ENCODE measurements at regions not wholly inside any gene's neighbourhood (a gene's known extent, or its start where the extent isn't known, plus 50 kb on each side); places are given as distances from the start of the nearest gene placed in this dataset.

DNA sequence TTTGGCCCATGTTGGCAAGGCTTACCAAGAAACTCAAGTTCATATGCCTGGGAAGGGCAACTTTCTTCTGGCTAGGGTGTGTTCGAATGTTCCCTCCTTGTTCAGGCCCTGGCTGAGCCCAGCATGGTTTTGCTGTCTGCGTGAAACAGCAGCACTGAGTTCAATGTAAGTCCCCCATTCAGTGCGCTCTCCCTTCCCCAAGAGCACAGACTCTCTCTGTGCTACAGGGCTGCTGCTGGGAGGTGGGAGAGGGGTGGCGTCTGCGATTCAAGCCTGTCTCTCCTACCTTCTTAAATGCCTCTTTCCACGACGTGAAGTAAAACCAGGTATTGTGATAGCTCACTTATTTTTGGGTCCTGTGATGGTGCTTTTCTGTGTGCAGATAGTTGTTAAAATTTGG is 289.3 kb upstream of the GOLIM4 start:
- no peak for DNase-seq (ENCODE audit: low spot score)

DNA sequence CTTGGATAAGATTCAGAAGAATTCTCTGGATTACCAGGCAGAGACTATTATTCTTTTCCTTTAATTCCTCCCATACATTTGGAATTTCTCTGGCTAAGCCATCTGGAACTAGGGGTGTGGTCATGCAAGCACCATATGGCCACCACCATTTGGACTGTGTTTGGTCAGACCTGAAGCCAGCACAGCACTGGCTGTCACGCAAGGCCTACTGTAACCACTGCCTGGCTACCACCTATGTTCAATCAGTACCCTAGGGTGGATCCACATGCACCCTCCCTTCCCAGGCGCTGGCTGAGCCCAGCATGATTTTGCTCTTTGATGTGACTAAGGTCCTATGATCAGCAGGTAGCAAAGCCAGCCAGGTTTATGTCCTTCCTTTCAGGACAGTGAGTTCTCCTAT is 287.8 kb upstream of the GOLIM4 start:
- DNase-seq (ENCODE audit: low spot score): no peak

DNA sequence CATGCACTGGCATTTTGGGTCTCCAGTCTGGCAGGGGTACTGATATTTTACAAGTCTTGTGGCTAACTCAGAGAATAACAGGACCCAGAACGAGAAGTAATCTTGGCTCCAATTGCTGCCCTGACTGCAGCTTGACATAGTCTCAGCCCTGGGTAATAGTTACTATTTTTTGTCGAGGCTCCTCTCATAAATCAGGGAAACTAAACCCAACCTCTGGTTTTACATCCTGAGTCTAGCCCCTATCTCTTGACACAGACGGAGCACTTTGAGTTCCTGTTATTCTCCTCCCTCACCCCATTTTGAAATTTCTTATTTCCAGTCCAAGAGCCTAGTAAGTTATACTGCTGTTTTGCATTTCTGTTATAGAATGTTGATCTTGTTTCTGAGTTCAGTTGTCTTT is 276.1 kb upstream of the GOLIM4 start:
- no peak for DNase-seq (ENCODE audit: low spot score)

DNA sequence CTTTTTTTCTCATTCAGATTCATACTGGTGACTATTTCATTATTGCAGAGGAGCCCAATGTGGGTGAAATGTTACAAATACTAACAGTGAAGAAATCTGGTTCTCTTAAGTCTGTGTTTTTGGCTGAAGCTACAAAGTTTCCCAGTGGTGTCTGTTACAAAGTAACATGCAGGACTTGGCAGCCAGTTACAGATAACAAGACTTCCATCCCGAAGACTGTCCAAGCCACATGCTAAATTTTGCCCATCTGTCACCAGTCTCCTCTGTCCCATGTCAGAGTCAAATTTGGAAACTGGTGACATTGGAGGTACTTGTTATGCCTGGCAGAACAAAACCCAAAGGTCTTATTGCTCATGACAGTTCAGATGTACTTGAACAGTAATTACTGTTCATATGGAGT is 269.2 kb upstream of the GOLIM4 start:
- no peak for DNase-seq (ENCODE audit: low spot score)

DNA sequence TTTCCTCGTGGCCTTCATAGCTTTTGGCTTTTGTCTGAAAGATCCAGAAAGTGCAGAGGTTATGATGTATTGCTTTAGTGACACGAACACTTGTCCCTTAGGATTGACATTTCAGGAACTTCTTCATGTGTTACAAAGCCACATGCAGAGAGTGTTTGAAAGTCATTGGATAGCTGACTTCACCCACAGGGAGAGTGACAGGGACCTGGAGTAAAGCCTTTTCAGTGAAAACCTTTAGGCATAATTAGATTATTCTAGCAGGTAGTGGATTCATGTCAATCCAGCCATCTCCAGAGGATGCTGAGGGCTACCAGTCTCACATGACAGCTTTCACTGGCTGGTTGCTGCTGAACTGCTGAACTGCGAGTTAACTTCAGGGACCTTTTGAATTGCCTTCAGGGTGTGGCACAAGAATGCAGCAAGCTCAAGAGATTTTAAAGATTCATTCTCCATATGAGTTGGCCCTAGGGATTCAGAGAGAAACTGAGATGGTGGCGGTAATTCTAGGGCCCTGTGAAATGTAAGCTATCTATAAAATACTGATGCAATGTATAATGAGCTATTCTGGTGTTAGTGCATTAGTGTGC is 267.0 kb upstream of the GOLIM4 start:
- no peak for DNase-seq (ENCODE audit: low spot score)

DNA sequence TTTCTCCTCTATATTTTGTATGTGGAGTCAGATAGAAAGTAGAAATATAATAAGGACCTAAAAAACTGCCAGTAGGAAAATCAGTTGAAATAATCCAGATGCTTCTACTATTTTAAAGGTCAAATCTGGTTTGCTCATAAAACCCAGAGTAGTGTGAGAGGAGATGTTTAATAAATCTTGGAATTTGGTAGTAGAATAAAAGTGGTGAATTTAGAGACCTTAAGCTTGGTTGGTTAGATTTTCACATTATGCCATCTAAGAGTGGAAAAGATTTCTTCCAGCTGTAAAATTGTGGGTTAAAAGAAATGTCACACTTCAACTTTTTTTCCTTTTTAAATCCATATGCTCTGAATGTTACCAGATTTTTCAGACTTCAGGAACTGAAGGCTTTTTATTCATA is 266.4 kb upstream of the GOLIM4 start:
- no peak for DNase-seq (ENCODE audit: low spot score)

DNA sequence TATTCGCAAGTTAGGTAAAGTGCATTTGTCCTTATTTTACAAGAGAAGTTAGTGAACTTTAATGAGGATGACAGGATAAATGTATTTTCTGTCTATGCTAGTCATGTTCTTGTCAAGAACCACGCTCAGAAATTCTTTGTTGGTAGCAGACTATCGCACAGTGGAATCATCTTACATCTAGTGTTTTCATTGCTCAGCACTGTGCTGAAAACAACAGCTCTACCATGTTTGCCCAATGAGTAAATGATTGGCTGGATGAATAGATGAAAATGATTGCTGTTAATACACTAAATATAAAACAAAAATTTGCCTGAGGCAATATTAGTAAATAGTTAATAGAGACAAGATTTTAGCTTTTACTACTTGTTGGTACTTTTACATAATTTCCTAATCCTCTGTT is 265.3 kb upstream of the GOLIM4 start:
- no peak for DNase-seq (ENCODE audit: low spot score)

DNA sequence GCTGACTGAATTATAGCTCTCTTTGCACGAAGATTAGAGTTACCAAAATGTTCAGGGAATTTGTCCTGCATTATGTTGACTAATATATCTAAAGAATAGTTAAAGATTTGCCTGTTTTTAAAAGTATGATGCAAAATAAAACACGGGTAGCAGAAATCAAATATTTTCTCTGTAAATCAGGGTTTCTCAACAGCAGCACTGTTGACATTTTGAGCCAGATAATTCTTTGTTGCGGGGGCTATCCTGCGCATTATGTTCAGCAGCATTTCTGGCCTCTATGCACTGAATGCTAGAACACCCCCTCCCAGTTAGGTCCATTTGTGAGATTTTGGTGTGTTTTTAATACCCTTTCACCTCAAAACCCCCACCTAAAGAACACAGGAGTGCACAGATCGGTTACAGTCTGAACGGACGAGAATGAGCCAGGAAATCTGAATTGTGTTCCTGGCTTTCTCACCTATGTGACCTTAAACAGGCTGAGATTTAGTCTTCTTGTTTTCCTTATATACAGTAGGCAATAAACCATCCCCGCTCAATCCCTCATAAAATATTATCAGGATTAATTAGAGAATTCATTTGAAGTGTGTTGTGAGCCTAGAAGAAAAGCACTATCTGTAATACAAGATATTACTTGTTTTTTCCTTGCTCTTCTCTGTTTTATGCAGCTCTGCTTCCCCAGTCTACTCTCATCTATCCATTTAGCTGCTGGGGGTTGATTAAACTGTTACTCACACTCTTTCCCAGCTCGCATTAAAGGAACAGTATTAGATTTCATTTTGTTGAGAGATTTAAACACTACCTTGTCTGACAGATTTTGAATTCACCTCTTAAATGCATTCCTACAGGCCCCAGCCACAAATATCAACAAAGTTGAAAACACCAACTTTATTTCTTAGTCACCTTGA is 247.5 kb upstream of the GOLIM4 start:
- DNase-seq (ENCODE audit: low spot score): no peak

DNA sequence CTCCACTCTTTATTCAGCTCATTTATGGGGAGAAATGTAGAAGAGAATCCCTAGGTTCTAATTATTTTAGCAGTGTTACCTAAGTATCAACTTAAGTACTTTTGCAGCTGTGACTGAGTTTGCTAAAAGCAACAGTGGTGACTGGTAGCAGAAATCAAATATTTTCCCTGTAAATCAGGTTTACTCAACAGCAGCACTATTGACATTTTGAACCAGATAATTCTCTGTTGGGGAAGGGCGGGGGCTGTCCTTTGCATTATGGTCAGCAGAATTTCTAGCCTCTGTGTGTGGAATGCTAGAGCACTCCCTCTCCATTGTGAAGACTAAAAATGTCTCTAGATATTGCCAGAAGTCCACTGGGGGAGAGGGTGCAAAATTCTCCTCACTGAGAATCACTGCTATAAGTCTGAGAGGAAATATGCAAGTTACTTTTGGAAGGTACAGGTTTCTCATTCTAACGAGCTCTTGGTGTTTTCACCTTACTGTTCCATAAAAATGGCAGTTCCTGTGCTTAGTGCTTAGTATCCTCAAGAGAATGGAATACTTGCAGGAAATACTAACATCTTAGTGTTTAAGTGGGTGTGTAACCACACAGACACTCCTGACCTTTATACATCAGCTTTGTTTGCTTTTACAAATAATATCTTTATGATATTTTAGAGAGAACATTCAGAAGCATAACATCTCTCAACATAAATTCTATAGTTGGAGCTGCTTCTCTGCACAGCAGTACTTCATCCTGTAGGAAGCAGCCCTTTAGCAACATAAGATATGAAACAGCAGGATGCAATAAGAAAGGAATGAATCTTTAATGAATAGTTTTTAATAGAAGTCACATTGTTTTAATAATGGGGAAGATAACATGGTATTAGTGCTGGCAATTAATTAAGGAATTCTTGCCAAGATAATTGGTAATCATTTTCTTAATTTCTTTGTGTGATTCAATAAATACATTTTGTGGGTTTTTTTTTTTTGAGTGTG is 246.5 kb upstream of the GOLIM4 start:
- no peak for DNase-seq (ENCODE audit: low spot score)

DNA sequence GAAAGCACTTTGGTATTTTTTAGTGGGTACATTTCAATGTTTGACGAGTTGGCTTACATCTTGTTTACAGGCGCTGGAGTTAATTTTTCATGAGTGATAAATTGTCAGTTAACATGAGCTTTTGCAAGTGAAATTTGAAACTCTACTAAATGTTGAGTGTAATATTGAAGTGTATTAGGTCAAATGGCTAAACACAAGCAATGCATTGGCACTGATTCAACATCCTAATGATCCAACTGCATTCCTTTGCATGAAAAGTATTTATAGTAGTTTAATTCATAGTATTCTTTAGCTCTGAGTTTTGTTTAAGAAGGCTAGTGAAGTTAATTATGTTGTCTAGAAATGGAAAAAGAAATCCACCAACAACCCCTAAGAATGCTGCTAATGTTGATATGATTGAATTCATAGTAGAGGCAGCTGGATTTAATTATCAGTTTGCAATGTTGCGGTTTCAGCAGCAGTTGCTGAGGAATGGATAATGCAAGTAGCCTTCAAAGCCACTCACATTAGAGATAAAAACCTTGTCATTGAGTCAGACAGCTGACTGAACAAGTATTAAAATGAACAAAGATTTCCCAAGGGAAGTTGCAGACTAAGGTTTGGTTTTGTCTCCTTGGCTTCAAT is 245.6 kb upstream of the GOLIM4 start:
- no peak for DNase-seq (ENCODE audit: low spot score)

DNA sequence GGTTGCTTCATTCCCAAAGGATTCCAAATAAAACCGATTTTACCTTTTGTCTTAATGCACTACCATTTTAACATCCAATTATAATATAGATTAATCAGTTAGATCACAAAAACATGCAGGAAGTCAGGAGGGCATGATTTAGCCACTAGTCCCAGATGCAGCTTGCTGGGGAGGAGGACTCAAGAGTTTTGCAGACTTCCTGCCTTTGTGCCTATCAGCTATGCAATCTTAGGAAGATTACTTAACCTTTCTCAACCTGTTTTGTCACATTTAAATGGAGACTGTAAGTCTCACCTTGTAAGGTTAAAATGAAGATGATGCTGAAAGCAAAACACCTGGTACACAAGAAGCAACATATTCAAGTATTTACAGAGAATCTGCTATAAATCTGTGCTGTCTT is 242.4 kb upstream of the GOLIM4 start:
- DNase-seq (ENCODE audit: low spot score): no peak

DNA sequence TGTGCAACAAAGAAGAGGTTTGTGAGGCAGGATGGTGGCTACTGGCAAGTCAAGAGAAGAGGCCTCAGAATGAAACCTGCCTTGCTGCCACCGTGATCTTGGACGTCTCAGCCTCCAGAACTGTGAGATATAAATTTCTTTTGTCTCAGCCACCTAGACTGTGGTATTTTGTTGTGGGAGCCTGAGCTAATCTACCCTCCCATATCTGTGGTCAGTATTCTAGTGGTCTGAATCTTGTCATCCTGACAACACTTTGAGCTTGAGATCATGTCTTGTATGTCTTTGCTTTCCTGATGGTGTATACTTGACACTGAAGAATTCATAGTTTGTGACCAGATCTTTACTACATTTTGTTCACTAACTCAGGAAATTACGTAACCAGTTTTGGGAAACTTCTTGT is 240.6 kb upstream of the GOLIM4 start:
- no peak for DNase-seq (ENCODE audit: low spot score)

DNA sequence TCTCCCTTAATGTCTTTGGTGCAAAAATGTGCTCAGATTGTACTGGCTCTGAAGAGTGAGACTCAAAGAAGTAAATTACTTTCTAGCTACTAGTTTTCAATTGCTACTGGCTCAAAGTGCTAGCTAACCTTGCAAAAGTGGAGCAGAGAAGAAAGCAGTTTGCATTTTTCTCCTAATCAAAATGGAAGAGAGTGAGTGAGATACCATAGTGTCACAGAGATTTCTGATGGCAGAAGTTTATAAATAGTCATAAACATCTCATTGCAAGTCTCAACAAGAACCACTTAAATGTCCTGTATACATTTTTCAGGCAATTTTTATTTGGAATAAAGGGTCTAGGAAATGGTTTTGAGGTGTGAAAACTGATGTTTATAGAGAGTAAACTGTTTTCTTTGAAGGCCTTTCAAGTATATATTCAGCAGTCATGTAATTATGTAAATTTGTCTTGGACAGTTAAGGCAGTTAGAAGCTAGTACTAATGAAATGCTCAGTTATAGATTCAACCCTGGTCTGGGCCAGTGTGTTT is 237.7 kb upstream of the GOLIM4 start:
- DNase-seq (ENCODE audit: low spot score): no peak

DNA sequence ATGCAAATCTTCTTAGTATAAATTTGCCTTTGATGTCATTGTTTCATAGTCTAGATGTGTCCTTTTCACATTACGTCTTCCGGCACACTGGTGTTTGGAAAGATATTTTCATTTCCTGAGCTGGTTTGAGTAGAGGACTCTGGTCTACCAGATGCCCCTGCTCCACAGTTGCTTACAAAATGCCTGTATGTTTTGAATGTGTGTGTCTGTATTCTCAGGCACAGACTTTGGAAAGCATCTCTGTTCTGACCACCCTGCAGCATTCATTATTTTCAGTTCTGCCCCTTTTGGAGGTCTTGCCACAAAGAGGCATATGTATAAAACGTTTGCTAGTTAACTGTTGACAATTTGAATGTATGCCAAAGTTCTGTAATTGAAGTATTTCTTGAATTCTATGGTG is 236.0 kb upstream of the GOLIM4 start:
- DNase-seq (ENCODE audit: low spot score): no peak

DNA sequence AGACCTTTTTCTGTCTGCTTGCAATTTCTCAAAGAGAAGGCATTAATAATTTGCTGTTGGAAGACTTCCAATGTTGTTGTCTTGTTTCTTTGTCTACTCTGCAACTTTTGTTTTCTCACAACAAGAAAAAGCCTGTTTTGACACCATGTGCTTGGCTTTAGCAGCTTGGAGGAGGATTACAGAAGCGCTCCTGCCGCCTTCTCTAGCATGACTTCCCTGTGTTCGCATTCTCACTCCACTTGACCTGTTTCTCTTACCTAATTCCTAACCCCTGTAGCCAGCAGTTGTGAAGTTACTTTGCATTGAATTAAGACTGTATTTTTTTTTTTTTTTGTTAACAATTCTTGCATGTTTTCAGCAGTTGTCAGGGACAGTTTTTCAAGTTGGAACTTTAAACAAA is 235.3 kb upstream of the GOLIM4 start:
- no peak for DNase-seq (ENCODE audit: low spot score)

DNA sequence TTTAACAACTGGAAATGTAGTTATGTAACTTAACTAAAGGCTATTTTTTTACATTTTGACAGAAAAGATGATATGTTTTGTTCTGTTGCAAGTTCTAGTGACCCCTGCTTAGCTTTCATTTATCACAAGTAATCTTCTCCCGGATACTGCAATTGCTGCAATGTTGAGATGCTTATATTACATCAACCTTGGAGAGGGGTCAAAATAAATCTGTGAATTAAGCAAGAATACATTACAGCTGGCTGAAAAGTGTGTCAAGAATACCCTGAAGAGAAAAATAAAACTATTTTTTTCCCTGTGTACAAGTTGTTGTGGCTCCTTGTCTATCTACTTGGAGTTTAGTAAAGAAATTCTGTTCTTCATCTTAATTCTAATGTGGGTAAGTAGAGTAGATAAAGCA is 232.1 kb upstream of the GOLIM4 start:
- DNase-seq (ENCODE audit: low spot score): no peak

DNA sequence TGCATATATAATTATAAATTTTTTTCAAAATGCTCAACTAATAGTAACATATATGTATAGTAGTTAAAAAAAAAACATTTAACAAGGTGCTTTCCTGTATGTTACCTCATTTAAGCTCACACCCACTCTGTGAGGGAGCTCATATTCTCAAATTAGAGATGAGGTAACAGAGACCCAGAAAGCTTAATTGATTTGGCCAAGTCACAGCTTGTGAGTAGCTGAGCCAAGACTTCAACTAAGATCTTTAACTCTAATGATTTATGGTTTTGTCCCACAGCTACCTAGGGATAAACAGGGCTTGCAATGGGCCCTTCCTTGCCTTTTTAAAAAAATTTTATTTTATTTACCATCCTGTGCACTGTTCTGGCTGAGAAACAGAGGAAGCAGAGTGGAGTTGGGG is 230.0 kb upstream of the GOLIM4 start:
- DNase-seq (ENCODE audit: low spot score): no peak

DNA sequence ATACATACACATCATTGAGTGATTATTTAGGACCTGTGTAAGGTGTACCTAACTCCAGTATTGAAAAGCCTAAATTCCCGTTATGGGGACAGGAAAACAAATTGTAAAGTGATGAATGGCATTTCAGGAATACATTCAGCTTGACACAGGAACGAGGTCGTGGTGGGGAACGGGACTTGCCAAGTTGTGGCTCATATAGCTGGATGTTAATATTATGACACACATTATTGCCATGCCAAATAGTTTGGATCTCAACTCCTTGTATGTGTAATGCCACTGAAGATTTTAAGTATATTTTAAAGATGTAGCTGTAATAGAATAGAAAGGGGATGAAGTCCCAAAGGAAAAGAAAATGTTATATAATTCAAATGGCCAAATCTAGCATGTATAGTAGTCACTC is 227.2 kb upstream of the GOLIM4 start:
- no peak for DNase-seq (ENCODE audit: low spot score)

DNA sequence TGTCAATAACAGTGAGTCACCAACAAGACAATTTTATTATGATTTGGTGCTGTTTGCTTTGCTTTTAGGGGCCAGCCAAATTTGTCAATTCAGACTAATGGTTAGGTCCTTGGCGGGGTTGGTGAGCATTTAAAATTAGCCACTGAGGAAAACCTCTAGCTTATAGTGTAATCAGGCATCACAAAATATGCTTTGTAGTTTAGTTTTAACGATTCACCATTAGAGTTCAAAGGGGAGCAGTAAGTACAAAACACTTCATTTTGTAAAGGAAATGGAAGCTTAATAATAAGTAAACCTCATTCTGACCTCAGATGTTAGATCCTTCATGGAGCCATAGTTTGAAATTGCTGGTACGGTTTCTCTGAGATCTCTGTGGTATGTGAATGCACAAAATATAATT is 218.4 kb upstream of the GOLIM4 start:
- no peak for DNase-seq (ENCODE audit: low spot score)

DNA sequence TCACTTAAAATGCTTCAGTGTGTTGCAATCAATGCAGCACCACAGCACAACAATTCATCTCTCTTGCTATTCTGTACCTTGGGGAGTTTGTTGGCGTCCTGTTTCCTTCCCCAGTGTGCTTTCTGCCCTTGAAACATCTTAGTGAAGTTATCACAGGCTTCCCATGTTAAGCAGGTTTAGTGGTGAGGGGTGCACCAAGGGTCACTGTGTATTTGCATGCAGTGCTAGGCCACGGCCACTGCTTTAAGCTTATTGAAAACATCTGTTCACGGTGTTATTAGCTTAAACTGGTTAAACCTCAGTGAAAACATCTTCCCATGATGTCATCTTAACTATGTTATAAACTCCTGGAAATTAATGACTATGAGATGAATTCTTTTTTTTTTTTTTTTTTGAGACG is 217.3 kb upstream of the GOLIM4 start:
- no peak for DNase-seq (ENCODE audit: low spot score)

DNA sequence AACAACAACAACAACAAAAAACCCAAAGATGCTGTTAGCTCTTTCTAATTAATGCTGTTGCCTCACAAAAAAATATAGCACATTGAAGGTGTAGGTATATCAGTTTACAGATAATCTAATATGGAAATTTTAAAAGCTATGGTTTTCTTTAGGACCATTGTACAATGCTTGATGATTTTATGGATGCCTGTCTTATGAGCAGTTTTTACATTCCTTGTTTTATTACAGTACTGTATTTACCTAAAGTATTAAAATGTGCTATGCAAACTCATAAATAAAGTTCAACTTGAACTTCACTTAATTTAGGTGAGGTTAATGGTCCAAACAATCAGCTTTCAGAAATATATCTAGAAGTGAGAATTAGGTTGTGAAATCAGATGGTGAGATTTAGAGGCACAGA is 212.2 kb upstream of the GOLIM4 start:
- no peak for DNase-seq (ENCODE audit: low spot score)

DNA sequence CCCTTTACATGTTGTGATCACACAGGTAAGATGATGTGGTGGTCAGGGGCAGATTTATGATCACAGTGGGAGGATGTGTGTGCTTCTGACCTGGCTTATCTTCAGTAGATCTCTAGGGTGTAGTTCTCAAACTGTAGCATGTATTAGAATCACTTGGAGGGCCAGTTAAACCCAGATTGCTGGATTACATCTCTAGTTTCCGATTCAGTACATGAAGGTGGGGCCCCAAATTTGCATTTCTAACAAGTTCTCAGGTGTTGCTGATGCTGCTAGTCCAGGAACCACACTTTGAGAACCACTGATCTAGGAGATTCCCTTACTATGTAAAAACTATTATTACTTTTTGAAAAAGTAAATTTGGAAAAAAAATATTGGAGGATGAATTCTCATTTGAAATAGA is 199.3 kb upstream of the GOLIM4 start:
- no peak for DNase-seq (ENCODE audit: low spot score)

All from HuH-7 (cell line).